VCaP (cell line): ENCODE measurements at regions not wholly inside any gene's neighbourhood (a gene's known extent, or its start where the extent isn't known, plus 50 kb on each side); places are given as distances from the start of the nearest gene placed in this dataset.

ENCODE experiments used
- H3K27ac ChIP-seq: fragments of 450-650 bp; 2 replicates; pipeline ENCODE4 v1.5.1; 2017
- TF ChIP-seq, protein P1 (sequence below): fragments of 450-650 bp; conservative IDR thresholded peaks from 2 replicates; pipeline ENCODE4 v1.5.1; 2017; ENCODE audit warnings: mild to moderate bottlenecking, moderate library complexity

DNA sequence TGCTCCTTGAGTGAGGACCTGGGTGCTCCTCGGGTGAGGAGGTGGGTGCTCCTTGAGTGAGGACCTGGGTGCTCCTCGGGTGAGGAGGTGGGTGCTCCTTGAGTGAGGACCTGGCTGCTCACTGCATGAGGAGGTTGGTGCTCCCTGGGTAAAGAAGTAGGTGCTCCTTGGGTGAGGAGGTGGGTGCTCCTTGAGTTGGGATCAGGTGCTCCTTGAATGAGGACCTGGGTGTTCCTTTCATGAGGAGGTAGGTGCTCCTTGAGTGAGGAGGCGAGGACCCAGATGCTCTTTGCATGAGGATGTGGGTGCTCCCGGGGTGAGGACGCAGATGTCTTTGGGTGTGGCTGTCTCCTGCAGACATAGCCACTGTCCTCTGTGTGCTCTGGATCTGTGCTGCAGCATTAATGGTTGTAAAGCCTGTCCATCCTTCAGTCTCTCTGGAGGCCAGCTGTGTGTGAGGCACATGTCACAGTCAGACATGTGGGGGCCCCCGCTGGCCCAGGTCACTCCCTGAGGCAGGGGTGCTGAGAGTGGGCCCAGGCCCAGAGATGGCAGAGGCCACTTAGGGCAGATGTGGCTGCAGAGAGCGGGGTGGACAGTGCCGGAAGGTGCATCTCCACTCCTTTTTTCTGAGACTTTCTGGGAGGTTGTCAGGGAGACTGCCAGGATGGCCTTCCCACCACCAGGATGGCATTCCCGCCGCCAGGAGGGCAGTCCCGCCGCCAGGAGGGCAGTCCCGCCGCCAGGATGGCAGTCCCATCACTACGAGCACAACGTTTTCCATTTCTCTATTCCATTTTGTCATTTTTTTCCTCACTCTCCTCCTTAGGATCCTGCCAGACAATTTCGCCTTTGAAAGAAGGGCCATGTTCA, 101.8 kb downstream of the HMX1 start:
- H3K27ac ChIP-seq, result no peak overlapping the region
- TF ChIP-seq, protein P1, sequence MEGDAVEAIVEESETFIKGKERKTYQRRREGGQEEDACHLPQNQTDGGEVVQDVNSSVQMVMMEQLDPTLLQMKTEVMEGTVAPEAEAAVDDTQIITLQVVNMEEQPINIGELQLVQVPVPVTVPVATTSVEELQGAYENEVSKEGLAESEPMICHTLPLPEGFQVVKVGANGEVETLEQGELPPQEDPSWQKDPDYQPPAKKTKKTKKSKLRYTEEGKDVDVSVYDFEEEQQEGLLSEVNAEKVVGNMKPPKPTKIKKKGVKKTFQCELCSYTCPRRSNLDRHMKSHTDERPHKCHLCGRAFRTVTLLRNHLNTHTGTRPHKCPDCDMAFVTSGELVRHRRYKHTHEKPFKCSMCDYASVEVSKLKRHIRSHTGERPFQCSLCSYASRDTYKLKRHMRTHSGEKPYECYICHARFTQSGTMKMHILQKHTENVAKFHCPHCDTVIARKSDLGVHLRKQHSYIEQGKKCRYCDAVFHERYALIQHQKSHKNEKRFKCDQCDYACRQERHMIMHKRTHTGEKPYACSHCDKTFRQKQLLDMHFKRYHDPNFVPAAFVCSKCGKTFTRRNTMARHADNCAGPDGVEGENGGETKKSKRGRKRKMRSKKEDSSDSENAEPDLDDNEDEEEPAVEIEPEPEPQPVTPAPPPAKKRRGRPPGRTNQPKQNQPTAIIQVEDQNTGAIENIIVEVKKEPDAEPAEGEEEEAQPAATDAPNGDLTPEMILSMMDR, result no peak

DNA sequence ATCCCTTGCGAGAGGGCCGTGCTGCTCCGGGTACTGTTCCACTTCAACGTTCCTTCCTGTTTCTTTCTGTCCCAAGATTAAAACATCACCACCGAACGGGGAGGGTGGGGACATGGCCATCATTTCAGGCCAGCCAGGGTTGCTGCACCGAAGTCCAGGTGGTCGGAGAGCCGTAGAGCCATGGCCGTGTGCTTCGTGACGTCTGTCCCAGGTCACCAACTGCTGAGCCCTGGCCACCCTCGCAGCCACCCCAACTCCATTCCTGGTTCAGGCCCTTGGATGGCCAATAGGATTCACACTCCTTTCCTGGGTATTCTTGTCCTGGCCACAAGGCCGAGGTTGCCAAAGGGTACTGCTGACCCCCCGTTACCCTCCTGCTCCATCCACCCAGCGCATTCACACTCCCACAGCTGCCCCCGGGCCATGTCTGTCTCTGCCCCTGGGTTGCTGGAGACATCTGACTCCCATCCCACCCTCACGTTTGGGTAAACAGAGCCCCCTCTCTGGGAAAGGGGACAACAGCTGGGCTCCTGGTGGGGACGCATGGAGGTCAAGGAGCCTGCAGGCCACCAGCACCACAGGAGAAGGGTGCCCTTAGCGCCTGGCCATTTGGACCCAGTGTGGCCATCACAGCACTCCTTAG, 103.2 kb downstream of the HMX1 start:
- H3K27ac ChIP-seq, result no peak overlapping the region
- TF ChIP-seq, protein P1, result no peak

DNA sequence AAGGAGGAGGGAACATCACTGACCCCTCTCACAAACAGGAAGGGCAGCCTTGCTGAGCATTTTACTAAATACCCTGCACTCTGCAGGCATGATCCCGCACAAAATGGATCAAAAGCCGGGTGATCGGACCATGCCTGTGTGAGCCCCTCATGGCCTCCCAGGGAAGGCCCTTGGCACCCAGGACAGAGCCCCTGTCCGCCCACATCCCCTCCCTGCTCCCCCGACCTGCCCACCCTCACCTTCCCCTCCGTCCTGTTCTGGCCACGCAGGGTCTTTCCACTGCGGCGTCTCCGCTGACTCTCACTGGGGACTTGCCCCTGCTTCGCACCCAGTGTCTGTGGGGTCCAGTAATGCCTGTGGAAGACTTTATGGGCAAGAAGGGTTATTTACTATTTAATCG, 105.0 kb downstream of the HMX1 start:
- H3K27ac ChIP-seq, result no peak overlapping the region
- TF ChIP-seq, protein P1, result no peak

DNA sequence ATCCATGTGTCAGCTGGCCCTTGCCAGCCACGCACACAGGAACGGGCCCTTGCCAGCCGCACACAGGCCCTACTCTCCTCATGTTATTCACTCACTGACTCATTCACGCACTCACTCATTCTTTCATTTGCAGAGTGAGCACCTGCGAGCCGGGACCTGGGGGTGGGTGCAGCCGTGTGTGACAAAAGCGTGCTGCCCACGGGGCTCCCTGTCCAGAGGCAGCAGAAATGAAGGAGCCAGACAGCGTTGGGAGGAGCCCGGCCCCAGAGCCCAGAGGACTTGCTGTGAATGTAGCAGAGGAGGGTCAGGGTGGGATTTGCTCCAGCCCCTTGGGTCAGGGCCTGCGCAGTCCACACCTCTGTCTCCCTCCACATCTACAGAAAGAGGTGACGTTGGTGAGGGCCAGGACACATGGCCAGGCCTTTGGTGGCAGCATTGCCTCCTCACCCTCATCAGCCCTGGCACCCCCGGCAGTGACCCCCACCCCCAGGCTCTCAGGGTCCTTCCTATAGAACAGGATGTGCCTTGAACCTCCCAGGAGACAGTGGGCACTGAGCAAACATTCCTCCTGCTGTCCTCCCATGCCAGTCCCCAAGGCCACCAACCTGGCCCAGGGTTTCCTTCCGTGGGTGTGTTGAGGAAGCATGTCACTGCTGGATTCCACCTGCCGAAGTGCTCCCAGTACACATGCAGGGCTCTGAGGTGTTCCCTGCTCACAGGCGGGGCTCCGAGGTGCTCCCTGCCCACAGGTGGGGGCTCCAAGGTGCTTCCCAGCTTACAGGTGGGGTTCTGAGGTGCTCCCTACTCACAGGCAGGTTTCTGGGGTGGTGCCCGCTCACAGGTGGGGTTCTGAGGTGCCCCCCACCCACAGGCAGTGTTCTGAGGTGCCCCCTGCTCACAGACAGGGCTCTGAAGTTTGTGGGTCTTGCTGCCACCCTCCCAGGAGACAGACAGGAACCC, 105.7 kb downstream of the HMX1 start:
- TF ChIP-seq, protein P1, result no peak
- H3K27ac ChIP-seq, result no peak overlapping the region

DNA sequence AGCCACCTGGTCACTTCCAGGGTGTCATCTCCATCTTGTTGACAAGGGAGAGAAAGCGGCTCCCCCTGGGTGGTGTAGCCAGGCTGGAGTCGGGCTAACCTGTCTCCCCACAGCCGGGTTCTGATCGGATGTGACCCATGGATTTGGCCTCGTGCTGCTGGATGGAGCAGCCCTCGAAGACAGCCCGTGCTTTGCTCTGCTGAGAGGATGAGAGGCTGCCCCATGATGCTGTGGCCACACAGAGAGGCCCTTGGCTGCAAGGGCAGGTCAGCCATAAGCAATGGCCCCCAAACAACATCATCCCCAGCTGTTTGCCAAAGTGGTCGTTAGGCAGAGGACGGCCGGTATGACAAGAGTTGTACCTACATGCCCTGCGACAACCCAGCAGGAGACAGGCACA, 106.6 kb downstream of the HMX1 start:
- H3K27ac ChIP-seq, result no peak overlapping the region
- TF ChIP-seq, protein P1, result no peak

DNA sequence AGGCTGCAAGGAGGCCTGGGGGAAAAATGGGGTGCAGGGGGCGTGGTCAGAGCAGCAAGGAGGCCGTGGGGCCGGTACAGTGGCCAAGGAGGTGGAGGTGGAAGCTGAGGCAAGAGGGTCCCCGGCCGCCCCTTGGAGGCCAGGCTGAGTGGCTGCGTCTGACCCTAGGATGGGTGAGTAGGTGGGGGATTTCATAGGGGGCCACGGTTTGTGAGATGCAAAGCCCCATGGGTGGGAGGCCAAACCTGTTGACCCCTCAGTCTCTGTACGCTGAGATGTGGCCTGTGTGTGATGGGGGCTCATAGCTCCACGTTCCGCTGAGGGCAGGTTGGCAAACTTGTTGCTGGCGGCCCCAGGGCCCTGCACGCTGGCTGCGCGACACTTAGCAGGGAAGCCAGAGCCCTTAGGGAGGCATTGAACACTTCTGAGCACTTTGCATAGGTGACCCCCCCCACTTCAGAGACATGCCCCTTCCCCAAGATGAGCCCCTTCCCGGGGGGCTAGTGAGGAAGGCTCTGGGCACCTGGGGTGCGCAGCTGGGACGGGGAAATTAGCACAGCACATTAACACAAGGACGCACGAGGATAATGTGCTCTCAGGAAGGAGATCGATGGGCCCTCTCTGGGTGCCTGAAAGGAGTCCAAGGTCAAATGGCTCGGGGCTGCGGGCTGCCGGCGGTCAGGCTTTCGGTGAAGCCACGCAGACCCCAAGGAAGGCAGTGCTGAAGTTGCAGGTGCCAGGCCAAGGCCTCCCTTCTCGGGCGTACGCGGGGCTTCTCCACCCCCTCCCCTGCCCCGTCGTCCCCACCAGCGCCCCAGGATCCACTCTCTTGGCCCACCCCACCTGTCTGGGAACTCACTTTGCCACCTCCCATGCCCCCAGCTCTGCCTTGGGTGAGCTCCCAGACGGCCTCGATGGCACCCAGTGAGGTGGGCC, 107.4 kb downstream of the HMX1 start:
- H3K27ac ChIP-seq, result no peak overlapping the region
- TF ChIP-seq, protein P1, result no peak
